PC-3 (cell line): ENCODE measurements at regions not wholly inside any gene's neighbourhood (a gene's known extent, or its start where the extent isn't known, plus 50 kb on each side); places are given as distances from the start of the nearest gene placed in this dataset.
"Not testable (repeated sequence)": the region's sequence is repeated elsewhere in the genome, so short reads cannot be mapped to it uniquely, and the experiment has no call there.

Experiments used
- ATAC-seq: fragments of 200-7000 bp; cut with Tn5 transposase; 2 replicates; pipeline ENCODE4 v1.9.1; 2020; ENCODE audit warnings: mild to moderate bottlenecking, moderate library complexity
- BruUV-seq: library from RNA; stranded (reverse); fragments of 400-500 nt; replicated peaks from 2 replicates; lab custom pipeline; 2021; lab: Mats Ljungman, UMichigan
- CTCF ChIA-PET: fragments of 300-600 bp; sonication (Branson Sonifier 250); formaldehyde crosslinking; loops from one replicate; lab custom pipeline; 2022; ENCODE audit warnings: antibody characterized with exemption; lab: Charles Lee
- POLR2A ChIA-PET: fragments of 300-600 bp; sonication (Branson Sonifier 250); formaldehyde crosslinking; loops from one replicate; lab custom pipeline; 2022; ENCODE audit warnings: antibody characterized with exemption; ENCODE audit not compliant: unreplicated experiment; lab: Charles Lee
- DNase-seq: peaks from one replicate; pipeline ENCODE4 v3.0.0-alpha.2; 2015
- H2AFZ ChIP-seq: fragments of 300-600 bp; sonication (generic); 2 replicates; pipeline ENCODE4 v1.6.0; 2016; ENCODE audit warnings: antibody characterized with exemption, low read length
- H3F3A ChIP-seq: fragments of 300-600 bp; sonication (generic); one replicate; pipeline ENCODE4 v1.6.0; 2017; ENCODE audit warnings: antibody characterized with exemption, low read length, control low read depth, mild to moderate bottlenecking; ENCODE audit not compliant: unreplicated experiment
- H3K27ac ChIP-seq: fragments of 300-600 bp; sonication (generic); 2 replicates; pipeline ENCODE4 v1.5.1; 2016; ENCODE audit warnings: mild to moderate bottlenecking, low read length
- H3K27me3 ChIP-seq: fragments of 300-600 bp; sonication (generic); 2 replicates; pipeline ENCODE4 v1.6.1; 2016; ENCODE audit warnings: low read length, mixed read lengths
- H3K36me3 ChIP-seq: fragments of 300-600 bp; sonication (generic); 2 replicates; pipeline ENCODE4 v1.6.1; 2016; ENCODE audit warnings: low read depth, mixed run types, low read length, mixed read lengths
- H3K4me1 ChIP-seq: fragments of 300-600 bp; sonication (generic); 2 replicates; pipeline ENCODE4 v1.5.1; 2016; ENCODE audit warnings: low read length; ENCODE audit not compliant: insufficient read depth
- H3K4me2 ChIP-seq: fragments of 300-600 bp; sonication (generic); 2 replicates; pipeline ENCODE4 v1.6.0; 2016; ENCODE audit warnings: low read length
- H3K4me3 ChIP-seq: fragments of 300-600 bp; sonication (generic); 2 replicates; pipeline ENCODE4 v1.5.1; 2016; ENCODE audit warnings: mild to moderate bottlenecking, low read length, mixed read lengths
- H3K79me2 ChIP-seq: fragments of 300-600 bp; sonication (generic); 2 replicates; pipeline ENCODE4 v1.6.1; 2017; ENCODE audit warnings: low read length, mixed read lengths
- H3K9ac ChIP-seq: fragments of 300-600 bp; sonication (generic); 2 replicates; pipeline ENCODE4 v1.6.0; 2016; ENCODE audit warnings: mild to moderate bottlenecking, low read length
- H3K9me2 ChIP-seq: fragments of 300-600 bp; sonication (generic); replicated peaks from 2 replicates; pipeline ENCODE4 v1.6.1; 2016; ENCODE audit warnings: mixed run types, low read length, mixed read lengths
- H3K9me3 ChIP-seq: fragments of 300-600 bp; sonication (generic); 2 replicates; pipeline ENCODE4 v1.6.1; 2016; ENCODE audit warnings: low read length, mixed read lengths
- H4K20me1 ChIP-seq: fragments of 300-600 bp; sonication (generic); 2 replicates; pipeline ENCODE4 v1.6.1; 2016; ENCODE audit warnings: low read length, mixed read lengths
- EZH2 ChIP-seq: fragments of 300-600 bp; sonication (generic); IDR thresholded peaks from one replicate; pipeline ENCODE4 v1.6.1; 2017; ENCODE audit warnings: antibody characterized with exemption, mild to moderate bottlenecking, low read length; ENCODE audit not compliant: unreplicated experiment
- EZH2phosphoT487 ChIP-seq: fragments of 300-600 bp; sonication (generic); IDR thresholded peaks from 2 replicates; pipeline ENCODE4 v1.6.1; 2018; ENCODE audit warnings: mild to moderate bottlenecking, antibody characterized with exemption, low read length, borderline replicate concordance
- intact Hi-C: fragments of 100-400 bp; cut with micrococcal nuclease; formaldehyde crosslinking; loops from 2 replicates; pipeline ENCODE4 v1.9.0; 2023
- TF ChIP-seq, protein P1 (sequence below): fragments of 300-600 bp; sonication (generic); conservative IDR thresholded peaks from 2 replicates; pipeline ENCODE4 v1.5.1; 2017; ENCODE audit warnings: antibody characterized with exemption, low read depth, mild to moderate bottlenecking, low read length

- BruUV-seq, result no TSS peak
- POLR2A ChIA-PET, result no interaction called here
Measured at GRCh38 chr7:16369855-16370254, 51.5 kb downstream of the CRPPA start.

GRCh38 chr7:16369309-16369708, 52.0 kb downstream of the CRPPA start:
- DNase-seq, ATAC-seq, POLR2A ChIA-PET: not testable (repeated sequence)

More at GRCh38 chr7:16369855-16370254, 51.5 kb downstream of the CRPPA start:
- TF ChIP-seq, protein P1, sequence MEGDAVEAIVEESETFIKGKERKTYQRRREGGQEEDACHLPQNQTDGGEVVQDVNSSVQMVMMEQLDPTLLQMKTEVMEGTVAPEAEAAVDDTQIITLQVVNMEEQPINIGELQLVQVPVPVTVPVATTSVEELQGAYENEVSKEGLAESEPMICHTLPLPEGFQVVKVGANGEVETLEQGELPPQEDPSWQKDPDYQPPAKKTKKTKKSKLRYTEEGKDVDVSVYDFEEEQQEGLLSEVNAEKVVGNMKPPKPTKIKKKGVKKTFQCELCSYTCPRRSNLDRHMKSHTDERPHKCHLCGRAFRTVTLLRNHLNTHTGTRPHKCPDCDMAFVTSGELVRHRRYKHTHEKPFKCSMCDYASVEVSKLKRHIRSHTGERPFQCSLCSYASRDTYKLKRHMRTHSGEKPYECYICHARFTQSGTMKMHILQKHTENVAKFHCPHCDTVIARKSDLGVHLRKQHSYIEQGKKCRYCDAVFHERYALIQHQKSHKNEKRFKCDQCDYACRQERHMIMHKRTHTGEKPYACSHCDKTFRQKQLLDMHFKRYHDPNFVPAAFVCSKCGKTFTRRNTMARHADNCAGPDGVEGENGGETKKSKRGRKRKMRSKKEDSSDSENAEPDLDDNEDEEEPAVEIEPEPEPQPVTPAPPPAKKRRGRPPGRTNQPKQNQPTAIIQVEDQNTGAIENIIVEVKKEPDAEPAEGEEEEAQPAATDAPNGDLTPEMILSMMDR, result no peak
- TF ChIP-seq EZH2phosphoT487, result no peak
- no peaks in the 10 kb centered on the region for H3F3A ChIP-seq
- H3K36me3 ChIP-seq, result no peaks in the 10 kb centered on the region
- DNase-seq (no peak), ATAC-seq (no peak)
- intact Hi-C loops, result no loop called here
- no peaks in the 10 kb centered on the region for H3K4me1 ChIP-seq
- CTCF ChIA-PET, result no interaction called here
- H4K20me1 ChIP-seq, result no peaks in the 10 kb centered on the region
- no peaks in the 10 kb centered on the region for H3K79me2 ChIP-seq
- no peaks in the 10 kb centered on the region for H3K9me3 ChIP-seq
- no peaks in the 10 kb centered on the region for H3K27me3 ChIP-seq
- H2AFZ ChIP-seq, result no peak overlapping the region
- no peak overlapping the region for H3K27ac ChIP-seq
- no peak overlapping the region for H3K4me2 ChIP-seq
- no peak overlapping the region for H3K9ac ChIP-seq
- H3K4me3 ChIP-seq, result no peak overlapping the region
- no peaks in the 10 kb centered on the region for H3K9me2 ChIP-seq

GRCh38 chr7:16368885-16369284, 52.5 kb downstream of the CRPPA start:
- CTCF ChIA-PET, result no interaction called here
- Histone ChIP-seq H3K9me2 (no peaks in the 10 kb centered on the region), H2AFZ (no peak overlapping the region), H3K36me3 (no peaks in the 10 kb centered on the region), H3K4me1 (no peaks in the 10 kb centered on the region), H3K4me3 (no peak overlapping the region), H3K79me2 (no peaks in the 10 kb centered on the region), H4K20me1 (no peaks in the 10 kb centered on the region), H3F3A (no peaks in the 10 kb centered on the region), H3K9me3 (no peaks in the 10 kb centered on the region), H3K4me2 (no peak overlapping the region), H3K27ac (no peak overlapping the region), H3K27me3 (no peaks in the 10 kb centered on the region), H3K9ac (no peak overlapping the region)
- no TSS peak for BruUV-seq
- DNase-seq, result no peak
- TF ChIP-seq EZH2phosphoT487 (no peak), EZH2 (no peak)
- TF ChIP-seq, protein P1, result no peak
- POLR2A ChIA-PET, result no interaction called here
- ATAC-seq, result no peak
- intact Hi-C loops, result no loop called here

More at GRCh38 chr7:16369309-16369708, 52.0 kb downstream of the CRPPA start:
- CTCF ChIA-PET, H3K9ac ChIP-seq, H3K4me3 ChIP-seq, H3K9me2 ChIP-seq, H2AFZ ChIP-seq, H3K9me3 ChIP-seq, H3K27ac ChIP-seq, H3K4me2 ChIP-seq, H4K20me1 ChIP-seq, H3K79me2 ChIP-seq, H3K36me3 ChIP-seq, H3K27me3 ChIP-seq, H3K4me1 ChIP-seq, BruUV-seq, intact Hi-C loops, H3F3A ChIP-seq: not testable (repeated sequence)
